OCI-LY1 (cell line): ENCODE measurements at regions not wholly inside any gene's neighbourhood (a gene's known extent, or its start where the extent isn't known, plus 50 kb on each side); places are given as distances from the start of the nearest gene placed in this dataset.

Source experiments
- H2AFZ ChIP-seq: fragments of 200-600 bp; sonication (generic), shearing (Covaris generic); 2 replicates; pipeline ENCODE4 v1.6.0; 2014; ENCODE audit warnings: antibody characterized with exemption, mild to moderate bottlenecking, low read length
- H3F3A ChIP-seq: fragments of 200-600 bp; sonication (generic), shearing (Covaris generic); 2 replicates; pipeline ENCODE4 v1.6.0; 2014; ENCODE audit warnings: mild to moderate bottlenecking, antibody characterized with exemption, low read length, moderate library complexity; ENCODE audit not compliant: insufficient read depth
- H3K27ac ChIP-seq: fragments of 200-600 bp; sonication (generic); 2 replicates; pipeline ENCODE4 v1.5.1; 2014; ENCODE audit warnings: low read length, mixed run types, mild to moderate bottlenecking, low read depth; ENCODE audit not compliant: poor library complexity, severe bottlenecking
- H3K27me3 ChIP-seq: fragments of 200-600 bp; sonication (generic); 2 replicates; pipeline ENCODE4 v1.6.0; 2014; ENCODE audit warnings: antibody characterized with exemption, mild to moderate bottlenecking, low read length, moderate library complexity; ENCODE audit not compliant: insufficient read depth
- H3K36me3 ChIP-seq: fragments of 200-600 bp; sonication (generic); 2 replicates; pipeline ENCODE4 v1.6.1; 2014; ENCODE audit warnings: mild to moderate bottlenecking, antibody characterized with exemption, low read length, moderate library complexity, mixed read lengths; ENCODE audit not compliant: insufficient read depth
- H3K4me1 ChIP-seq: fragments of 200-600 bp; sonication (generic); 2 replicates; pipeline ENCODE4 v1.5.1; 2014; ENCODE audit warnings: mild to moderate bottlenecking, low read length, moderate library complexity; ENCODE audit not compliant: insufficient read depth, severe bottlenecking
- H3K4me2 ChIP-seq: fragments of 200-600 bp; sonication (generic), shearing (Covaris generic); 2 replicates; pipeline ENCODE4 v1.6.1; 2014; ENCODE audit warnings: low read length
- H3K4me3 ChIP-seq: fragments of 200-600 bp; sonication (generic); 2 replicates; pipeline ENCODE4 v1.5.1; 2014; ENCODE audit warnings: low read length, low read depth, mild to moderate bottlenecking, mixed read lengths; ENCODE audit not compliant: poor library complexity, severe bottlenecking
- H3K79me2 ChIP-seq: fragments of 200-600 bp; shearing (Covaris generic); 2 replicates; pipeline ENCODE4 v1.6.1; 2016; ENCODE audit warnings: mixed run types, low read length, mixed read lengths; ENCODE audit not compliant: insufficient read depth
- H3K9ac ChIP-seq: fragments of 200-600 bp; sonication (generic), shearing (Covaris generic); 2 replicates; pipeline ENCODE4 v1.6.1; 2014; ENCODE audit warnings: mild to moderate bottlenecking, low read length, mixed read lengths
- H3K9me2 ChIP-seq: fragments of 200-600 bp; sonication (generic), shearing (Covaris generic); 2 replicates; pipeline ENCODE4 v1.6.1; 2014; ENCODE audit warnings: low read depth, mild to moderate bottlenecking, low read length, mixed read lengths
- H3K9me3 ChIP-seq: fragments of 200-600 bp; shearing (Covaris generic); 2 replicates; pipeline ENCODE4 v1.6.1; 2014; ENCODE audit warnings: low read length, mixed read lengths
- H4K20me1 ChIP-seq: fragments of 200-600 bp; sonication (generic), shearing (Covaris generic); 2 replicates; pipeline ENCODE4 v1.6.0; 2016; ENCODE audit warnings: mild to moderate bottlenecking, low read length; ENCODE audit not compliant: insufficient read depth
- CTCF ChIP-seq: fragments of 200-600 bp; sonication (generic), shearing (Covaris generic); IDR thresholded peaks from 2 replicates; pipeline ENCODE4 v1.5.1; 2017; ENCODE audit warnings: mild to moderate bottlenecking, antibody characterized with exemption, low read length, moderate library complexity, mixed read lengths
- EZH2 ChIP-seq: fragments of 200-600 bp; sonication (generic), shearing (Covaris generic); IDR thresholded peaks from 2 replicates; pipeline ENCODE4 v1.8.0; 2017; ENCODE audit warnings: borderline replicate concordance, mixed run types, mild to moderate bottlenecking, antibody characterized with exemption, low read length, moderate library complexity, mixed read lengths

- Histone ChIP-seq H3K9ac (no peak overlapping the region), H3K27me3 (no peaks in the 10 kb centered on the region), H3K36me3 (peaks cover 5% of the 10 kb centered on the region; the same call in 1 of the 2 replicates), H4K20me1 (no peaks in the 10 kb centered on the region), H3K4me2 (no peak overlapping the region), H2AFZ (no peak overlapping the region), H3K27ac (no peak overlapping the region), H3K4me3 (no peak overlapping the region), H3K9me2 (no peaks in the 10 kb centered on the region), H3K79me2 (no peaks in the 10 kb centered on the region), H3F3A (no peaks in the 10 kb centered on the region), H3K9me3 (no peaks in the 10 kb centered on the region), H3K4me1 (peaks cover 9% of the 10 kb centered on the region)
- no peak for TF ChIP-seq CTCF
- no peak for TF ChIP-seq EZH2
These were observed 70.1 kb downstream of the BOLA3 start for GRCh38 chr2:74077636-74078035.

GRCh38 chr2:74078466-74078865, 69.2 kb downstream of the BOLA3 start:
- Histone ChIP-seq H3K27me3 (no peaks in the 10 kb centered on the region), H3K27ac (no peak overlapping the region), H2AFZ (no peak overlapping the region), H3K79me2 (no peaks in the 10 kb centered on the region), H3K36me3 (peaks cover 10% of the 10 kb centered on the region), H3K4me3 (no peak overlapping the region), H3K4me2 (no peak overlapping the region), H3F3A (no peaks in the 10 kb centered on the region), H4K20me1 (no peaks in the 10 kb centered on the region), H3K9ac (no peak overlapping the region), H3K9me3 (no peaks in the 10 kb centered on the region), H3K4me1 (peaks cover 9% of the 10 kb centered on the region), H3K9me2 (no peaks in the 10 kb centered on the region)
- no peak for TF ChIP-seq EZH2
- no peak for TF ChIP-seq CTCF

- Histone ChIP-seq H3K4me1 (peaks cover 9% of the 10 kb centered on the region), H3K9me2 (no peaks in the 10 kb centered on the region), H2AFZ (no peak overlapping the region), H3K4me3 (no peak overlapping the region), H4K20me1 (no peaks in the 10 kb centered on the region), H3K36me3 (peaks cover 17% of the 10 kb centered on the region), H3K4me2 (no peak overlapping the region; the same call in 1 of the 2 replicates), H3K79me2 (no peaks in the 10 kb centered on the region), H3K9ac (no peak overlapping the region), H3K9me3 (no peaks in the 10 kb centered on the region), H3F3A (no peaks in the 10 kb centered on the region), H3K27ac (peak overlapping the region; percentile 15), H3K27me3 (no peaks in the 10 kb centered on the region)
- TF ChIP-seq EZH2: no peak
- TF ChIP-seq CTCF: no peak
These were observed 68.0 kb downstream of the BOLA3 start for GRCh38 chr2:74079522-74080341.
